GM12873 (cell line): ENCODE measurements at regions not wholly inside any gene's neighbourhood (a gene's known extent, or its start where the extent isn't known, plus 50 kb on each side); places are given as distances from the start of the nearest gene placed in this dataset.

Experiments
- TF ChIP-seq, protein P1 (sequence below): IDR thresholded peaks from 2 replicates; pipeline ENCODE4 v1.5.1; 2012; ENCODE audit warnings: low read depth, mild to moderate bottlenecking, moderate library complexity, low read length, control low read depth; ENCODE audit not compliant: insufficient read depth; ENCODE audit errors: missing control alignments

DNA sequence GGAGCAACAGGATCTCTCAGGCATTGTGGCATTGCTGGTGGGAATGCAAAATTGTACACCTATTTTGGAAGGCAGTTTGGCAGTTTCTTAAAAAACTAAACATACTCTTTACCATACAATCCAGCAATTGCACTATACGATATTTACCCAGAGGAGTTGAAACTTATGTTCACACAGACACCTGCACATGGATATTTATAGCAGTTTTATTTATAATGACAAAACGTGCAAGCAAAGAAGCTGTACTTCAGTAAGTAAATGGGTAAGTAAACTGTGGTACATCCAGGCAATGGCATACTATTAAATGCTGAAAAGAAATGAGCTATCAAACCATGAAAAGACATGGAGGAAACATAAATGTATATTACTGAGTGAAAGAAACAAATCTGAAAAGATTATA is 71.6 kb upstream of the UBAC2 start:
- TF ChIP-seq, protein P1, sequence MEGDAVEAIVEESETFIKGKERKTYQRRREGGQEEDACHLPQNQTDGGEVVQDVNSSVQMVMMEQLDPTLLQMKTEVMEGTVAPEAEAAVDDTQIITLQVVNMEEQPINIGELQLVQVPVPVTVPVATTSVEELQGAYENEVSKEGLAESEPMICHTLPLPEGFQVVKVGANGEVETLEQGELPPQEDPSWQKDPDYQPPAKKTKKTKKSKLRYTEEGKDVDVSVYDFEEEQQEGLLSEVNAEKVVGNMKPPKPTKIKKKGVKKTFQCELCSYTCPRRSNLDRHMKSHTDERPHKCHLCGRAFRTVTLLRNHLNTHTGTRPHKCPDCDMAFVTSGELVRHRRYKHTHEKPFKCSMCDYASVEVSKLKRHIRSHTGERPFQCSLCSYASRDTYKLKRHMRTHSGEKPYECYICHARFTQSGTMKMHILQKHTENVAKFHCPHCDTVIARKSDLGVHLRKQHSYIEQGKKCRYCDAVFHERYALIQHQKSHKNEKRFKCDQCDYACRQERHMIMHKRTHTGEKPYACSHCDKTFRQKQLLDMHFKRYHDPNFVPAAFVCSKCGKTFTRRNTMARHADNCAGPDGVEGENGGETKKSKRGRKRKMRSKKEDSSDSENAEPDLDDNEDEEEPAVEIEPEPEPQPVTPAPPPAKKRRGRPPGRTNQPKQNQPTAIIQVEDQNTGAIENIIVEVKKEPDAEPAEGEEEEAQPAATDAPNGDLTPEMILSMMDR = no peak

DNA sequence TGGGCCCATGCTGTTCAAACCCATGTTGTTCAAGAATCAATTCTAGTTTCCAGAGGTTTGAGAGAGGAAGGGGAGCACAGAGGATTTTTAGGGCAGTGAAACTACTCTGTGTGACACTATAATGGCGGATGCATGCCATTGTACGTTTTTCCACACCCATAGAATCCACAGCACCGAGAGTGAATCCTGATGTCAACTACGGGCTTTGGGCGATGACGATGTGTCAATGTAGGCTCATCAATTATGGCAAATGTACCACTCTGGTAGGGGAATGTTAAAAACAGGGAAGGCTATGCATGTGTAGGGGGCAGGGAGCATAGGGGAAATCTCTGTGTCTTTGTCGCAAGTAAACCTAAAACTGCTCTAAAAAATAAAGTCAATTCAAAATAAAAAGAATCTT is 70.7 kb upstream of the UBAC2 start:
- TF ChIP-seq, protein P1 = no peak

DNA sequence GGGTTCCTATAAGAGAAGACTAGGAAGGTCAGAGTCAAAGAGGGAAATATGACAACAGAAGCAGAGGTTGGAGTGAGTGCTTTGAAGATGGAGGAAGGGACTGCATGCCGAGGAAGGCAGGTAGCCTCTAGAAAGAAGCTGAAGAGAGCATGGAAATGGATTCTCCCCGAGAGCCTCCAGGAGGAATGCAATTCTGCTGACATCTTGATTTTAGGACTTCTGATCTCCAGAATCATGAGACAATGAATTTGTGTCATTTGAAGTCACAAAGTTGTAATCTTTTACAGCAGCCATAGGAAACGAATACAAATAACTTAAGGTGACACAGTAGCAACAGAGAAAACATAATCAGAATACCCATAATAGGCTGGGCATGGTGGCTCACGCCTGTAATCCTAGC is 69.2 kb upstream of the UBAC2 start:
- TF ChIP-seq, protein P1 = no peak

DNA sequence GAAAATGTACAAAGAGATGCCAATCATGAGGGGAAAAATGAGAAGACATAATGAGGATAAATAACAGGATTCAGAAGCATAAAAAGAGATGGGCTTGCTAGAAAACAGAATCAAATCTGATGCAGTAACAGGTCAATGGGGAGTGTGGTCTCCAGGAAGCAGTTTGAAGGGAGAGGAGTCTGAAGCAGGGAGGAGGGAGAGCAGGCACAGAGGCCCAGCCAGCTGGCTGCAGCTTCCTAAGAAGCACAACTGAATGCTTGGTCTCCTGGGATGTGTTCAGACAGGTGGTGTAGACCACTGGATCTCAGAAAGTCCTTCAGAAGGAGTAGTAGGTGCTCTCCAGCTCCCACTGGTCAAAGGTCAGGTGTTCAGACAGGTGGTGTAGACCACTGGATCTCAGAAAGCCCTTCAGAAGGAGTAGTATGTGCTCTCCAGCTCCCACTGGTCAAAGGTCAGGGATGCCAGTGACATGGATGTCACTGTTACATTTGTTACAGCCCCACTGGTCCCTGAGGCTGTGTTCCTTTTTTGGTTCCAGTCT is 68.3 kb upstream of the UBAC2 start:
- TF ChIP-seq, protein P1 = no peak

DNA sequence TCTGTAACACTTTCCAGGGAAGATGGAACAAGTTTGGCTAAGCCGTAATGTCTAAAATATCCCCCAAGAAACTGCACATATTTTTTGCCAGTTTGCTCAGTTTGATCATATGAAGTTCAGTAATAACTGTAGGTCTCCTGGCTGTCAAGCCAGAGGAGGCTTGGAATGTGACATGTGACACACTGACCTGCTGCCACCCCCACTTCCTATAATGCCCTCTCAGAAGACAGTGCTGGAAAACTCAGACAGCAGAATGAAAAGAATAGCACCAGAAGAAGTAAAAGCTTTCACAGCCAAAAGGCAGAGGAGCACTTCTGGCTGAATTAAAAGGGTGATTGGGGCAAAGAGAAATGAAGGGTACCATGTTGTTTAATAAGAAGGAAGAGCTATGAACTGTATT is 67.4 kb upstream of the UBAC2 start:
- TF ChIP-seq, protein P1 = no peak

DNA sequence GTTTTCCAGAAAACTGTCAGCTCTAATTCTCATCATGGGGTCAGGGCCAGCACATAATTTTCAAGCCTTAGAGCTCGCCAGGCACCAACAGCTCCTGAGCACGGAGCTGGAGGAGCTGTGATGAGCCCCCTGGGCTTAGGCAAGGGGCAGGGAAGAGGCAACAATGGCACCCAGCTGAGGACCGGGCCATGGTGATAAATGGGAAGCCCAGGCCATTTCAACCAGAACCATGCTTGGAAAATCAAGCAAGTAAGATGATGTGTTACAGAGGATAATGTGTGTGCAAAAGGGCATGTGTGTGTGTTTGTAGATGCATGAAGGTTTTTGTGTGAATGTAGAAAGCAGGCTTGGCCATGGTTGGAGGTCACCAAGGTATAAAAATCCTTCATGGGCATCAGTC is 66.8 kb upstream of the UBAC2 start:
- TF ChIP-seq, protein P1 = no peak

DNA sequence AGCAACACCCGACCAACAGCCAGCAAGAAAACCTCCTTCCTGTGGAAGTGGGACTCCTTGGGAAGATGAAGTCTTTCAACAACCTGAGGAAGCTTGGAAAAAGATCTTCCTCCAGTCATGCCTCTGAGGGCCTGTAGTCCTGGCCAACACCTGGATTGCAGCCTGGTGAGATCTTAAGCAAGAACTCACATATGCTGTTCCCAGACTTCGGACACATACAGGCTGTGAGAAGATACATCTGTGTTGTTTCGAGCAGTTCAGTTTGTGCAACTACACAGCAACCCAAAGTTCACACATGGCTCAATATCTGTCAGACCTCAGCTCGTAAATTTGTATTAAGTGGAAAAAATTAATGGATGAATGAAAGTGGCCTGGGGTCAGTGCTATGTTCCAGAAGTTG is 65.1 kb upstream of the UBAC2 start:
- TF ChIP-seq, protein P1 = no peak
